ENCODE measurements at regions not wholly inside any gene's neighbourhood (a gene's known extent, or its start where the extent isn't known, plus 50 kb on each side); places are given as distances from the start of the nearest gene placed in this dataset.

- no peak overlapping the region for H3K4me3 ChIP-seq
- ATAC-seq = no peak
- no peaks in the 10 kb centered on the region for H3K9me3 ChIP-seq
- no peaks in the 10 kb centered on the region for H3K27me3 ChIP-seq
- H3K27ac ChIP-seq = no peak overlapping the region
- no peaks in the 10 kb centered on the region for H3K36me3 ChIP-seq
- intact Hi-C loops (cut with DNase I) = loop anchor here in 1 of 2 donors (10.0 kb wide), 1 partner anchor 53 kb away; no protein-coding TSS in a partner anchor
- H3K4me1 ChIP-seq = peaks cover 0 to 20% (median 8%) of the 10 kb centered on the region in 4 donors
- no peak for TF ChIP-seq POLR2A (IDR thresholded peaks at IDR 0.05)
- TF ChIP-seq, protein P1, sequence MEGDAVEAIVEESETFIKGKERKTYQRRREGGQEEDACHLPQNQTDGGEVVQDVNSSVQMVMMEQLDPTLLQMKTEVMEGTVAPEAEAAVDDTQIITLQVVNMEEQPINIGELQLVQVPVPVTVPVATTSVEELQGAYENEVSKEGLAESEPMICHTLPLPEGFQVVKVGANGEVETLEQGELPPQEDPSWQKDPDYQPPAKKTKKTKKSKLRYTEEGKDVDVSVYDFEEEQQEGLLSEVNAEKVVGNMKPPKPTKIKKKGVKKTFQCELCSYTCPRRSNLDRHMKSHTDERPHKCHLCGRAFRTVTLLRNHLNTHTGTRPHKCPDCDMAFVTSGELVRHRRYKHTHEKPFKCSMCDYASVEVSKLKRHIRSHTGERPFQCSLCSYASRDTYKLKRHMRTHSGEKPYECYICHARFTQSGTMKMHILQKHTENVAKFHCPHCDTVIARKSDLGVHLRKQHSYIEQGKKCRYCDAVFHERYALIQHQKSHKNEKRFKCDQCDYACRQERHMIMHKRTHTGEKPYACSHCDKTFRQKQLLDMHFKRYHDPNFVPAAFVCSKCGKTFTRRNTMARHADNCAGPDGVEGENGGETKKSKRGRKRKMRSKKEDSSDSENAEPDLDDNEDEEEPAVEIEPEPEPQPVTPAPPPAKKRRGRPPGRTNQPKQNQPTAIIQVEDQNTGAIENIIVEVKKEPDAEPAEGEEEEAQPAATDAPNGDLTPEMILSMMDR (IDR thresholded peaks at IDR 0.05) = no peak
- DNase-seq = no peak
- 100% methylated on average over 1 of the region's 2 CpGs for WGBS (ENCODE audit: insufficient coverage, low coverage, low lambda C conversion rate, missing lambda C conversion rate)
Measured at GRCh38 chr18:45328296-45328695, 287.0 kb upstream of the SLC14A2 start.

GRCh38 chr18:45328811-45329210 is 286.5 kb upstream of the SLC14A2 start:
- TF ChIP-seq, protein P1 (IDR thresholded peaks at IDR 0.05) = no peak
- TF ChIP-seq POLR2A (IDR thresholded peaks at IDR 0.05) = no peak
- DNase-seq (no peak), ATAC-seq (no peak)
- Histone ChIP-seq H3K9me3 (no peaks in the 10 kb centered on the region), H3K27me3 (no peaks in the 10 kb centered on the region), H3K27ac (no peak overlapping the region), H3K36me3 (no peaks in the 10 kb centered on the region), H3K4me3 (no peak overlapping the region), H3K4me1 (peaks cover 0 to 16% (median 5%) of the 10 kb centered on the region in 4 donors)
- intact Hi-C loops (cut with DNase I) = loop anchor here in 1 of 2 donors (10.0 kb wide), 1 partner anchor 54 kb away; no protein-coding TSS in a partner anchor
- WGBS (ENCODE audit: insufficient coverage, low coverage, low lambda C conversion rate, missing lambda C conversion rate) = 64% methylated on average over 6 of the region's 6 CpGs

- no peak overlapping the region for H3K27ac ChIP-seq
Measured at GRCh38 chr18:45329316-45329715, 286.0 kb upstream of the SLC14A2 start.

GRCh38 chr18:45330170-45330594 is 285.1 kb upstream of the SLC14A2 start:
- Histone ChIP-seq H3K4me1 (peaks cover 0 to 6% (median 0%) of the 10 kb centered on the region in 4 donors), H3K27ac (no peak overlapping the region), H3K4me3 (no peak overlapping the region), H3K27me3 (no peaks in the 10 kb centered on the region), H3K36me3 (no peaks in the 10 kb centered on the region), H3K9me3 (no peaks in the 10 kb centered on the region)
- TF ChIP-seq, protein P1 (IDR thresholded peaks at IDR 0.05) = no peak
- no peak for TF ChIP-seq POLR2A (IDR thresholded peaks at IDR 0.05)
- intact Hi-C loops (cut with DNase I) = no loop called here
- no peak for ATAC-seq
- no peak for DNase-seq
- no CpG with 5 or more reads among the region's 2 CpGs for WGBS (ENCODE audit: insufficient coverage, low coverage, low lambda C conversion rate, missing lambda C conversion rate)

More at GRCh38 chr18:45329316-45329715, 286.0 kb upstream of the SLC14A2 start:
- ATAC-seq (no peak), DNase-seq (no peak)
- Histone ChIP-seq H3K36me3 (no peaks in the 10 kb centered on the region), H3K9me3 (no peaks in the 10 kb centered on the region), H3K27me3 (no peaks in the 10 kb centered on the region), H3K4me1 (peaks cover 0 to 11% (median 2%) of the 10 kb centered on the region in 4 donors), H3K4me3 (no peak overlapping the region)
- intact Hi-C loops (cut with DNase I) = loop anchor here in 1 of 2 donors (10.0 kb wide), 1 partner anchor 55 kb away; no protein-coding TSS in a partner anchor
- no peak for TF ChIP-seq POLR2A (IDR thresholded peaks at IDR 0.05)
- TF ChIP-seq, protein P1 (IDR thresholded peaks at IDR 0.05) = no peak

DNA sequence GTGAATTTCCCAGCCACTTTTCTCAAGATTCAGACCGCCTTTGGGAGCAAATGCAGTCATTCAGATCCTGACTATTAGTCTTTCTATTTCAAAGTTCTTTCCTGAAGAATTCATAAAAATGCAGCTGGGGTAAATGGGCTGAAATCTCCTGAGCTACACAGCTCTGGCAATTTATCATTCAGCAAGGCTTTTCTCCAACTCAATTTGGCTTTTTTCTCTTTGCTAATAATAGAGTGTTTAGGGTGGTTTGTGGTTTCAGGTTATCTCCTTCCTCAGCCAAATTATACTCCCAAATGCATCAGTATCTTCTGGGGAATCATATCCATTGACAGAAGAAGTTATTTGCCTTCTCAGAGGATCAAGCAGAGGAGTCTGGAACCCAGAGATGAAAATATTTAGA is 282.4 kb upstream of the SLC14A2 start:
- ATAC-seq (no peak), DNase-seq (no peak)
- TF ChIP-seq, protein P1 (IDR thresholded peaks at IDR 0.05) = no peak
- TF ChIP-seq POLR2A (IDR thresholded peaks at IDR 0.05) = no peak
- H3K36me3 ChIP-seq = no peaks in the 10 kb centered on the region
- no peak overlapping the region for H3K4me3 ChIP-seq
- no peaks in the 10 kb centered on the region for H3K4me1 ChIP-seq
- intact Hi-C loops (cut with DNase I) = no loop called here
- H3K9me3 ChIP-seq = no peaks in the 10 kb centered on the region
- WGBS (ENCODE audit: insufficient coverage, low coverage, low lambda C conversion rate, missing lambda C conversion rate) = 100% methylated on average over 1 of the region's 1 CpG
- H3K27me3 ChIP-seq = no peaks in the 10 kb centered on the region
- no peak overlapping the region for H3K27ac ChIP-seq

Measured in right lobe of liver (tissue), 6 donors.